ENCODE measurements at regions not wholly inside any gene's neighbourhood (a gene's known extent, or its start where the extent isn't known, plus 50 kb on each side); places are given as distances from the start of the nearest gene placed in this dataset.

DNA sequence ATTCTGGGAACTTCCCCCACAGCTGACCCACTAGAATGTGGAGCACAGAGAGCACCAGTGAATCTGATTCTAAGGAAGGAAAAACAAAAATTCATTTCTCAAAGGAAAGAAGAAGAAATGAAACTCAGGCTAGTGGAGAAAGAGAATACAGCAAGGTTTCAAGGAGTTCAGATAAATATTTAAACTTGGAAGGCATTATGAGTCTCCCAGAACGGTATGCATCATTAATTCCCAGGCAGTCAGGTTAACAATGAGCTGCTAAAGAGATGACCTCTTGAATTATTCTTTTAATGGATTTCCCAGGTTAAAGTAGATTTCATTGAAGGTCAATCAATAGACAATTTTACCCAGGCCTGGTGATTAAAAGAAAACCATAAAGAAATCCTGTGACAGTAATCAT lies 103.6 kb upstream of the KAZN start:
- H2AFZ ChIP-seq (ENCODE audit: low read length): no peak overlapping the region
- H3K27me3 ChIP-seq (ENCODE audit: control insufficient read depth in 1 of 2, insufficient read depth in 2 of 2, low read length in 2 of 2): no peaks in the 10 kb centered on the region
- H3K4me3 ChIP-seq (replicated peaks in 1 of 3; ENCODE audit: insufficient read depth in 1 of 3, low read depth in 2 of 3, low read length in 3 of 3): no peak overlapping the region
- no peak overlapping the region for H3K4me2 ChIP-seq (ENCODE audit: low read depth, low read length)
- FAIRE-seq (no peak), DNase-seq (ENCODE audit: low spot score) (no peak), ATAC-seq (no peak)
- no peak overlapping the region for H3K9ac ChIP-seq (ENCODE audit: insufficient read depth, low read depth, low read length)
- no peak overlapping the region for H3K27ac ChIP-seq (ENCODE audit: extremely low read length, insufficient read depth, low read length)
- H3K79me2 ChIP-seq (ENCODE audit: insufficient read depth, low read length): no peaks in the 10 kb centered on the region
- H3K36me3 ChIP-seq (replicated peaks in 1 of 2; ENCODE audit: control insufficient read depth in 1 of 2, insufficient read depth in 2 of 2, low read length in 2 of 2): no peaks in the 10 kb centered on the region
- ChIA-PET POLR2A (no interaction called here), CTCF (ENCODE audit: low intra/inter-chr PET ratio, low total read pairs) (no interaction called here)
- no peaks in the 10 kb centered on the region for H3K4me1 ChIP-seq (ENCODE audit: insufficient read depth, low read length)
- no peak for TF ChIP-seq MBD4 (IDR thresholded peaks at IDR 0.05; ENCODE audit: borderline replicate concordance, low read length)
- TF ChIP-seq PBX2 (CRISPR knock-in tag; IDR thresholded peaks at IDR 0.05): no peak
- no peak for TF ChIP-seq ZNF629 (CRISPR knock-in tag; conservative IDR thresholded peaks at IDR 0.05)
- no peak for TF ChIP-seq FUBP1 (CRISPR knock-in tag; IDR thresholded peaks at IDR 0.05; ENCODE audit: borderline replicate concordance)
- TF ChIP-seq TOE1 (CRISPR knock-in tag; IDR thresholded peaks at IDR 0.05): no peak
- TF ChIP-seq TSC22D2 (CRISPR knock-in tag; IDR thresholded peaks at IDR 0.05; ENCODE audit: borderline replicate concordance): no peak
- no peak for TF ChIP-seq ZNF34 (CRISPR knock-in tag; IDR thresholded peaks at IDR 0.05; ENCODE audit: borderline replicate concordance)
- TF ChIP-seq ZFP41 (CRISPR knock-in tag; IDR thresholded peaks at IDR 0.05; ENCODE audit: borderline replicate concordance): no peak
- TF ChIP-seq POLR2A (IDR thresholded peaks at IDR 0.05; ENCODE audit: insufficient read depth in 1 of 2, low read depth in 2 of 2, low read length in 2 of 2): no peak
- no peak for TF ChIP-seq ATF4 (CRISPR knock-in tag; IDR thresholded peaks at IDR 0.05)
- TF ChIP-seq KAT7 (CRISPR knock-in tag; IDR thresholded peaks at IDR 0.05; ENCODE audit: borderline replicate concordance): no peak
- TF ChIP-seq ZNF768 (CRISPR knock-in tag; IDR thresholded peaks at IDR 0.05): no peak
- TF ChIP-seq NFE2 (CRISPR knock-in tag; IDR thresholded peaks at IDR 0.05): no peak
- TF ChIP-seq SMAD1 (CRISPR knock-in tag; IDR thresholded peaks at IDR 0.05; ENCODE audit: borderline replicate concordance, low read depth): no peak
- TF ChIP-seq ZFP62 (CRISPR knock-in tag; IDR thresholded peaks at IDR 0.05): no peak
- in situ Hi-C loops (cut with HindIII; ENCODE audit: extremely low pct_ligation_motif_present, low pct_unique_long_range_greater_than_20kb) (no loop called here), intact Hi-C loops (cut with micrococcal nuclease; ENCODE audit: unreplicated experiment) (no loop called here)
- 5% methylated on average over 1 of the region's 1 CpG for WGBS (ENCODE audit: low lambda C conversion rate)
- no TSS peak for BruUV-seq (replicated peaks)
- H4K20me1 ChIP-seq (ENCODE audit: insufficient read depth, low read length): no peaks in the 10 kb centered on the region
- H3K9me3 ChIP-seq (ENCODE audit: low read length): no peaks in the 10 kb centered on the region
